Thoracic aorta (tissue), 2 donors: ENCODE measurements at regions not wholly inside any gene's neighbourhood (a gene's known extent, or its start where the extent isn't known, plus 50 kb on each side); places are given as distances from the start of the nearest gene placed in this dataset.

ENCODE experiments used
- ATAC-seq: fragments of 150-250 bp; one replicate; pipeline ENCODE4 v1.8.0; 2017; ENCODE audit warnings: low read depth; ENCODE audit not compliant: insufficient number of reproducible peaks, low FRiP score
- DNase-seq: peaks from one replicate; pipeline ENCODE4 v3.0.0-alpha.2; 2020; ENCODE audit warnings: low spot score
- H3K27ac ChIP-seq, 2 donors: fragments of 200-600 bp; sonication (generic); 1 replicate in 1 of 2; 2 replicates in 1 of 2; pipeline ENCODE4 v1.5.1; 2016; ENCODE audit warnings: mild to moderate bottlenecking in 2 of 2, moderate library complexity in 2 of 2
- H3K27me3 ChIP-seq: fragments of 200-600 bp; sonication (generic); replicated peaks from 2 replicates; pipeline ENCODE4 v1.6.0; 2016; ENCODE audit warnings: mild to moderate bottlenecking; ENCODE audit not compliant: insufficient read depth
- H3K36me3 ChIP-seq: fragments of 200-600 bp; sonication (generic); one replicate; pipeline ENCODE4 v1.5.1; 2016
- H3K4me1 ChIP-seq, 2 donors: fragments of 200-600 bp; sonication (generic); 1 replicate in 1 of 2; 2 replicates in 1 of 2; pipeline versions ENCODE4 v1.5.1 to v1.6.0; 2016; ENCODE audit warnings: low read depth in 2 of 2, mild to moderate bottlenecking in 1 of 2; ENCODE audit not compliant: control insufficient read depth in 1 of 2
- H3K4me3 ChIP-seq: fragments of 200-600 bp; sonication (generic); 2 replicates; pipeline ENCODE4 v1.5.1; 2016; ENCODE audit warnings: mild to moderate bottlenecking
- H3K9me3 ChIP-seq: fragments of 200-600 bp; sonication (generic); 2 replicates; pipeline ENCODE4 v1.5.1; 2016
- CTCF ChIP-seq: fragments of 200-600 bp; sonication (generic); IDR thresholded peaks from one replicate; pipeline ENCODE4 v1.5.1; 2019; ENCODE audit warnings: antibody characterized with exemption

GRCh38 chr20:22100686-22101085 is 395.2 kb downstream of the PAX1 start:
- DNase-seq (no peak), ATAC-seq (no peak)

GRCh38 chr20:22099348-22099747 is 393.9 kb downstream of the PAX1 start:
- H3K9me3 ChIP-seq = no peaks in the 10 kb centered on the region
- no peak for ATAC-seq
- H3K27ac ChIP-seq = no peak overlapping the region
- no peaks in the 10 kb centered on the region for H3K36me3 ChIP-seq
- H3K27me3 ChIP-seq = no peaks in the 10 kb centered on the region
- no peaks in the 10 kb centered on the region for H3K4me1 ChIP-seq
- DNase-seq = no peak
- no peak for TF ChIP-seq CTCF
- H3K4me3 ChIP-seq = no peak overlapping the region

More at GRCh38 chr20:22100686-22101085, 395.2 kb downstream of the PAX1 start:
- Histone ChIP-seq H3K27me3 (no peaks in the 10 kb centered on the region), H3K4me1 (no peaks in the 10 kb centered on the region), H3K36me3 (no peaks in the 10 kb centered on the region), H3K27ac (no peak overlapping the region), H3K9me3 (no peaks in the 10 kb centered on the region), H3K4me3 (no peak overlapping the region)
- no peak for TF ChIP-seq CTCF

GRCh38 chr20:22098511-22098910 is 393.0 kb downstream of the PAX1 start:
- ATAC-seq (no peak), DNase-seq (no peak)
- Histone ChIP-seq H3K27me3 (no peaks in the 10 kb centered on the region), H3K36me3 (no peaks in the 10 kb centered on the region), H3K9me3 (no peaks in the 10 kb centered on the region), H3K4me1 (no peaks in the 10 kb centered on the region), H3K4me3 (no peak overlapping the region), H3K27ac (no peak overlapping the region)
- TF ChIP-seq CTCF = no peak

GRCh38 chr20:22093122-22093521 is 387.7 kb downstream of the PAX1 start:
- no peak overlapping the region for H3K27ac ChIP-seq
- peaks cover 6% of the 10 kb centered on the region for H3K9me3 ChIP-seq
- no peak for TF ChIP-seq CTCF
- H3K27me3 ChIP-seq = no peaks in the 10 kb centered on the region
- H3K4me3 ChIP-seq = no peak overlapping the region
- ATAC-seq (no peak), DNase-seq (no peak)
- H3K36me3 ChIP-seq = no peaks in the 10 kb centered on the region
- no peaks in the 10 kb centered on the region for H3K4me1 ChIP-seq

- H3K4me3 ChIP-seq = no peak overlapping the region
- H3K9me3 ChIP-seq = peaks cover 6% of the 10 kb centered on the region
- H3K27ac ChIP-seq = no peak overlapping the region
- no peak for TF ChIP-seq CTCF
- no peak for DNase-seq
- no peak for ATAC-seq
- no peaks in the 10 kb centered on the region for H3K27me3 ChIP-seq
- H3K4me1 ChIP-seq = no peaks in the 10 kb centered on the region
- H3K36me3 ChIP-seq = no peaks in the 10 kb centered on the region
Observed at GRCh38 chr20:22088882-22089281, 383.4 kb downstream of the PAX1 start.
